ENCODE measurements at regions not wholly inside any gene's neighbourhood (a gene's known extent, or its start where the extent isn't known, plus 50 kb on each side); places are given as distances from the start of the nearest gene placed in this dataset.

GRCh38 chr1:58075188-58075578 lies 471.3 kb downstream of the OMA1 start:
- CTCF ChIA-PET, result no interaction called here
- Histone ChIP-seq H4K20me1 (ENCODE audit: insufficient read depth) (no peaks in the 10 kb centered on the region), H3K4me2 (no peak overlapping the region), H3K27me3 (ENCODE audit: insufficient read depth, low read depth) (no peaks in the 10 kb centered on the region), H3K9me3 (ENCODE audit: insufficient read depth, low read depth) (no peaks in the 10 kb centered on the region), H3K79me2 (ENCODE audit: low read depth) (no peaks in the 10 kb centered on the region), H2AFZ (no peak overlapping the region), H3F3A (ENCODE audit: insufficient read depth, low read depth) (no peaks in the 10 kb centered on the region), H3K36me3 (ENCODE audit: low read depth) (no peaks in the 10 kb centered on the region), H3K27ac (no peak overlapping the region), H3K4me1 (replicated peaks; ENCODE audit: insufficient read depth) (no peaks in the 10 kb centered on the region), H3K9me2 (ENCODE audit: insufficient read depth) (no peaks in the 10 kb centered on the region), H3K4me3 (no peak overlapping the region)
- POLR2A ChIA-PET (ENCODE audit: unreplicated experiment), result no interaction called here
- BruUV-seq (replicated peaks), result no TSS peak
- intact Hi-C loops (cut with micrococcal nuclease; ENCODE audit: unreplicated experiment), result no loop called here
- DNase-seq, result no peak
- no peak for TF ChIP-seq EZH2 (IDR thresholded peaks at IDR 0.05; ENCODE audit: low read depth)
- TF ChIP-seq CTCF (conservative IDR thresholded peaks at IDR 0.05), result no peak

GRCh38 chr1:58072450-58072849 lies 474.1 kb downstream of the OMA1 start:
- BruUV-seq (replicated peaks), result no TSS peak

GRCh38 chr1:58067082-58067481 lies 479.4 kb downstream of the OMA1 start:
- POLR2A ChIA-PET (ENCODE audit: unreplicated experiment), result no interaction called here

More at GRCh38 chr1:58072450-58072849, 474.1 kb downstream of the OMA1 start:
- Histone ChIP-seq H3K4me3 (no peak overlapping the region), H3K79me2 (ENCODE audit: low read depth) (no peaks in the 10 kb centered on the region), H3F3A (ENCODE audit: insufficient read depth, low read depth) (no peaks in the 10 kb centered on the region), H3K36me3 (ENCODE audit: low read depth) (no peaks in the 10 kb centered on the region), H3K9me3 (ENCODE audit: insufficient read depth, low read depth) (no peaks in the 10 kb centered on the region), H3K27ac (no peak overlapping the region), H3K27me3 (ENCODE audit: insufficient read depth, low read depth) (no peaks in the 10 kb centered on the region), H4K20me1 (ENCODE audit: insufficient read depth) (no peaks in the 10 kb centered on the region), H3K9me2 (ENCODE audit: insufficient read depth) (no peaks in the 10 kb centered on the region), H3K4me1 (replicated peaks; ENCODE audit: insufficient read depth) (no peaks in the 10 kb centered on the region), H3K4me2 (no peak overlapping the region), H2AFZ (no peak overlapping the region)
- no peak for DNase-seq
- ChIA-PET POLR2A (ENCODE audit: unreplicated experiment) (no interaction called here), CTCF (no interaction called here)
- intact Hi-C loops (cut with micrococcal nuclease; ENCODE audit: unreplicated experiment), result no loop called here
- no peak for TF ChIP-seq CTCF (conservative IDR thresholded peaks at IDR 0.05)
- TF ChIP-seq EZH2 (IDR thresholded peaks at IDR 0.05; ENCODE audit: low read depth), result no peak

More at GRCh38 chr1:58067082-58067481, 479.4 kb downstream of the OMA1 start:
- Histone ChIP-seq H3K36me3 (ENCODE audit: low read depth) (no peaks in the 10 kb centered on the region), H3K27me3 (ENCODE audit: insufficient read depth, low read depth) (peaks cover 6% of the 10 kb centered on the region; the same call in 1 of the 2 replicates), H4K20me1 (ENCODE audit: insufficient read depth) (no peaks in the 10 kb centered on the region), H3K9me3 (ENCODE audit: insufficient read depth, low read depth) (no peaks in the 10 kb centered on the region), H3K4me1 (replicated peaks; ENCODE audit: insufficient read depth) (no peaks in the 10 kb centered on the region), H3F3A (ENCODE audit: insufficient read depth, low read depth) (no peaks in the 10 kb centered on the region), H3K27ac (no peak overlapping the region), H3K79me2 (ENCODE audit: low read depth) (no peaks in the 10 kb centered on the region), H3K9me2 (ENCODE audit: insufficient read depth) (no peaks in the 10 kb centered on the region), H2AFZ (no peak overlapping the region), H3K4me3 (no peak overlapping the region), H3K4me2 (no peak overlapping the region)
- TF ChIP-seq CTCF (conservative IDR thresholded peaks at IDR 0.05), result no peak
- TF ChIP-seq EZH2 (IDR thresholded peaks at IDR 0.05; ENCODE audit: low read depth), result no peak
- DNase-seq, result no peak
- CTCF ChIA-PET, result no interaction called here
- intact Hi-C loops (cut with micrococcal nuclease; ENCODE audit: unreplicated experiment), result no loop called here
- no TSS peak for BruUV-seq (replicated peaks)

Measured in PC-9 (cell line).